ENCODE measurements at regions not wholly inside any gene's neighbourhood (a gene's known extent, or its start where the extent isn't known, plus 50 kb on each side); places are given as distances from the start of the nearest gene placed in this dataset.
"Not testable (repeated sequence)": the region's sequence is repeated elsewhere in the genome, so short reads cannot be mapped to it uniquely, and the experiment has no call there.

GRCh38 chr4:141347684-141348083 lies 127.0 kb downstream of the ZNF330 start:
- DNase-seq, result no peak

- no peak for DNase-seq
Measured at GRCh38 chr4:141348125-141348524, 127.4 kb downstream of the ZNF330 start.

- DNase-seq, result no peak
Measured at GRCh38 chr4:141348573-141348972, 127.9 kb downstream of the ZNF330 start.

GRCh38 chr4:141349236-141349635 lies 128.5 kb downstream of the ZNF330 start:
- no peak for DNase-seq

GRCh38 chr4:141350122-141350905 lies 129.6 kb downstream of the ZNF330 start:
- DNase-seq, result no peak

GRCh38 chr4:141352331-141352730 lies 131.6 kb downstream of the ZNF330 start:
- DNase-seq, result no peak

- DNase-seq, result no peak
Measured at GRCh38 chr4:141352909-141353525, 132.3 kb downstream of the ZNF330 start.

- no peak for DNase-seq
Measured at GRCh38 chr4:141356321-141356962, 135.7 kb downstream of the ZNF330 start.

- DNase-seq, result no peak
Measured at GRCh38 chr4:141356963-141357335, 136.3 kb downstream of the ZNF330 start.

- DNase-seq, result not testable (repeated sequence)
Measured at GRCh38 chr4:141368241-141368640, 147.5 kb downstream of the ZNF330 start.

GRCh38 chr4:141371206-141371605 lies 150.5 kb downstream of the ZNF330 start:
- no peak for DNase-seq

- no peak for DNase-seq
Measured at GRCh38 chr4:141375855-141376254, 155.2 kb downstream of the ZNF330 start.

GRCh38 chr4:141376769-141377168 lies 156.1 kb downstream of the ZNF330 start:
- DNase-seq, result no peak

GRCh38 chr4:141387299-141387698 lies 166.6 kb downstream of the ZNF330 start:
- DNase-seq, result no peak

- DNase-seq, result no peak
Measured at GRCh38 chr4:141388481-141388880, 167.8 kb downstream of the ZNF330 start.

- no peak for DNase-seq
Measured at GRCh38 chr4:141389649-141390048, 169.0 kb downstream of the ZNF330 start.

GRCh38 chr4:141390571-141390970 lies 169.9 kb downstream of the ZNF330 start:
- no peak for DNase-seq

GRCh38 chr4:141391293-141391692 lies 170.6 kb downstream of the ZNF330 start:
- no peak for DNase-seq

GRCh38 chr4:141391771-141392170 lies 171.1 kb downstream of the ZNF330 start:
- no peak for DNase-seq

GRCh38 chr4:141395246-141395830 lies 174.6 kb downstream of the ZNF330 start:
- DNase-seq, result no peak

- DNase-seq, result no peak
Measured at GRCh38 chr4:141395919-141396318, 175.2 kb downstream of the ZNF330 start.

GRCh38 chr4:141402712-141403111 lies 182.0 kb downstream of the ZNF330 start:
- no peak for DNase-seq

GRCh38 chr4:141403782-141404181 lies 183.1 kb downstream of the ZNF330 start:
- DNase-seq, result no peak

- DNase-seq, result no peak
Measured at GRCh38 chr4:141406237-141406636, 185.5 kb downstream of the ZNF330 start.

Measured in activated CD4-positive, CD25-positive, alpha-beta regulatory T cell treated with anti-CD3 and anti-CD28 coated beads, Interleukin-2, amount 50 U/mL, for 72 hours (primary cell).